Heart right ventricle (tissue), 16 donors: ENCODE measurements at regions not wholly inside any gene's neighbourhood (a gene's known extent, or its start where the extent isn't known, plus 50 kb on each side); places are given as distances from the start of the nearest gene placed in this dataset.

ENCODE experiments used
- ATAC-seq, 8 donors: fragments of 200-7000 bp; cut with Tn5 transposase; one replicate each; pipeline ENCODE4 v1.9.1; 2020; ENCODE audit warnings: mild to moderate bottlenecking in 8 of 8, moderate library complexity in 8 of 8, moderate number of reproducible peaks in 1 of 8
- DNase-seq, 2 donors: peaks; one replicate each; pipeline ENCODE4 v3.0.0-alpha.2; 2020
- H3K27ac ChIP-seq, 10 donors: fragments of 200-600 bp; sonication (generic) in 2 of 10; one replicate each; pipeline versions ENCODE4 v1.5.0 to v1.8.0; 2020 to 2022; ENCODE audit warnings: mild to moderate bottlenecking in 3 of 10
- H3K27me3 ChIP-seq, 7 donors: fragments of 200-600 bp; one replicate each; pipeline ENCODE4 v1.8.0; 2021 to 2022; ENCODE audit warnings: mild to moderate bottlenecking in 2 of 7
- H3K36me3 ChIP-seq, 9 donors: fragments of 200-600 bp; sonication (generic) in 1 of 9; one replicate each; pipeline versions ENCODE4 v1.5.0 to v1.8.0; 2020 to 2022; ENCODE audit warnings: mild to moderate bottlenecking in 2 of 9
- H3K4me1 ChIP-seq, 9 donors: fragments of 200-600 bp; sonication (generic) in 1 of 9; one replicate each; pipeline versions ENCODE4 v1.5.0 to v1.8.0; 2020 to 2022; ENCODE audit warnings: mild to moderate bottlenecking in 4 of 9
- H3K4me3 ChIP-seq, 10 donors: fragments of 200-600 bp; sonication (generic) in 2 of 10; one replicate each; pipeline versions ENCODE4 v1.5.0 to v1.8.0; 2020 to 2022; ENCODE audit warnings: mild to moderate bottlenecking in 7 of 10, moderate library complexity in 2 of 10
- H3K9me3 ChIP-seq, 11 donors: fragments of 200-600 bp in 10 of 11; sonication (generic) in 2 of 11; one replicate each; pipeline versions ENCODE4 v1.5.0 to v1.8.0; 2013 to 2022; ENCODE audit warnings: mild to moderate bottlenecking in 2 of 11, control low read depth in 1 of 11, moderate library complexity in 1 of 11
- CTCF ChIP-seq, 9 donors: fragments of 200-600 bp; sonication (generic) in 2 of 9; IDR thresholded peaks; one replicate each; pipeline versions ENCODE4 v1.5.0 to v1.8.0; 2021 to 2022; ENCODE audit warnings: antibody characterized with exemption in 9 of 9, mild to moderate bottlenecking in 5 of 9, moderate library complexity in 1 of 9
- WGBS, 2 donors: extraction: QIAGEN DNeasy Blood & Tissue Kit; methylation state at CpG; one replicate each; pipeline ENCODE4 v1.1.7; 2013; ENCODE audit warnings: inconsistent platforms in 1 of 2; 5-methylcytosine and 5-hydroxymethylcytosine counted together
- intact Hi-C, 10 donors: fragments of 100-400 bp; cut with DNase I; formaldehyde crosslinking; loops; one replicate each; pipeline versions ENCODE4 v1.11.1 to v1.14.2; 2022
- donor health status: Arrhythmogenic right ventricular cardiomyopathy.
- donor health status: ischemic (EF 13 %, LVEDD 7.1; RV severe dilation, severe dysfunction).
- donor health status: healthy with polysubstance abuse.
- donor health status: DM: no; HTN: yes; CAD: no.
- donor health status: DM: no; HTN: no; CAD: no.
- donor health status: ischemic (EF 25% LVEDD 6.9; RV normal size, moderate dysfunction).
- donor health status: ischemic (EF 25% LVEDD 5.7; RV mildly dilated, moderate dysfunction).
- donor health status: healthy.
- donor health status: DM: yes; HTN: yes; CAD: no.
- donor health status: Ischemic cardiomyopathy.
- donor health status: ischemic (EF 35%, LVEDD 5.7; RV mildly dilated, moderate dysfunction).
- donor health status: nonischemic (EF 11% LVEDD 7.7; RV severe dilation, severe dysfunction).
- donor health status: DM: yes; HTN: yes; CAD: no.
- donor health status: PGD.
- donor health status: ischemic (EF 29% LVEDD 5.4; RV normal size, mild dysfunction).
- donor health status: nonischemic (EF 23%, LVEDD 6.1; RV moderate dilation, normal function).

GRCh38 chr20:23234311-23235078 lies 116.1 kb upstream of the NXT1 start:
- peaks cover 0 to 12% (median 1%) of the 10 kb centered on the region in 9 donors for H3K4me1 ChIP-seq
- intact Hi-C loops, result loop anchor here (2.0 to 10.0 kb wide), 9 partner anchors 50 to 542 kb away; partner anchors contain the start of gene THBD (in 1 of the 10)
- no peaks in the 10 kb centered on the region for H3K27me3 ChIP-seq
- DNase-seq (no peak), ATAC-seq (no peak)
- no peak overlapping the region for H3K4me3 ChIP-seq
- TF ChIP-seq CTCF (IDR thresholded peaks at IDR 0.05), result no peak
- no peak overlapping the region for H3K27ac ChIP-seq
- peaks cover 0 to 22% (median 0%) of the 10 kb centered on the region in 11 donors for H3K9me3 ChIP-seq
- WGBS, 2 donors, result 78 to 83% methylated on average over 3 of the region's 3 CpGs
- H3K36me3 ChIP-seq, result no peaks in the 10 kb centered on the region

- Histone ChIP-seq H3K4me1 (peaks cover 0 to 23% (median 9%) of the 10 kb centered on the region in 9 donors), H3K27me3 (no peaks in the 10 kb centered on the region), H3K36me3 (no peaks in the 10 kb centered on the region), H3K4me3 (no peak overlapping the region), H3K27ac (no peak overlapping the region), H3K9me3 (peaks cover 0 to 14% (median 0%) of the 10 kb centered on the region in 11 donors)
- WGBS, 2 donors, result 95 to 97% methylated on average over 6 of the region's 6 CpGs
- intact Hi-C loops, result loop anchor here in 8 of 10 donors (5.0 to 10.0 kb wide), 7 partner anchors 49 to 541 kb away; no protein-coding TSS in a partner anchor
- ATAC-seq (no peak), DNase-seq (no peak)
- no peak for TF ChIP-seq CTCF (IDR thresholded peaks at IDR 0.05)
Measured at GRCh38 chr20:23233341-23233740, 117.2 kb upstream of the NXT1 start.

- Histone ChIP-seq H3K36me3 (no peaks in the 10 kb centered on the region), H3K27ac (no peak overlapping the region), H3K4me1 (peaks cover 0 to 24% (median 9%) of the 10 kb centered on the region in 9 donors), H3K27me3 (no peaks in the 10 kb centered on the region), H3K9me3 (peaks cover 0 to 14% (median 0%) of the 10 kb centered on the region in 11 donors), H3K4me3 (no peak overlapping the region)
- DNase-seq (no peak), ATAC-seq (no peak)
- no peak for TF ChIP-seq CTCF (IDR thresholded peaks at IDR 0.05)
- intact Hi-C loops, result loop anchor here in 8 of 10 donors (5.0 to 10.0 kb wide), 7 partner anchors 48 to 540 kb away; no protein-coding TSS in a partner anchor
- WGBS, 2 donors, result 91 to 95% methylated on average over 11 of the region's 11 CpGs
Measured at GRCh38 chr20:23232679-23233308, 117.8 kb upstream of the NXT1 start.

- ATAC-seq, result no peak
- intact Hi-C loops, result loop anchor here in 8 of 10 donors (5.0 to 10.0 kb wide), 7 partner anchors 47 to 540 kb away; no protein-coding TSS in a partner anchor
- Histone ChIP-seq H3K36me3 (no peaks in the 10 kb centered on the region), H3K4me3 (no peak overlapping the region), H3K4me1 (peaks cover 0 to 24% (median 9%) of the 10 kb centered on the region in 9 donors), H3K27me3 (peaks cover 0 to under 1% (median 0%) of the 10 kb centered on the region in 7 donors), H3K27ac (no peak overlapping the region), H3K9me3 (peaks cover 0 to 8% (median 0%) of the 10 kb centered on the region in 11 donors)
- WGBS, 2 donors, result 97% methylated on average over 4 of the region's 4 CpGs
- no peak for TF ChIP-seq CTCF (IDR thresholded peaks at IDR 0.05)
- no peak for DNase-seq
Measured at GRCh38 chr20:23232219-23232581, 118.4 kb upstream of the NXT1 start.
